ENCODE measurements at regions not wholly inside any gene's neighbourhood (a gene's known extent, or its start where the extent isn't known, plus 50 kb on each side); places are given as distances from the start of the nearest gene placed in this dataset.

GRCh38 chr6:15893556-15894253 lies 230.9 kb upstream of the DTNBP1 start:
- H3K27ac ChIP-seq, result no peak overlapping the region
- TF ChIP-seq POLR2A (IDR thresholded peaks at IDR 0.05), result no peak
- no peak for TF ChIP-seq CTCF (IDR thresholded peaks at IDR 0.05)
- no peaks in the 10 kb centered on the region for H3K4me1 ChIP-seq
- no peaks in the 10 kb centered on the region for H3K9me3 ChIP-seq
- no peak for DNase-seq
- intact Hi-C loops (cut with DNase I; ENCODE audit: low total_unique reads), result no loop called here
- H3K36me3 ChIP-seq, result no peaks in the 10 kb centered on the region
- H3K27me3 ChIP-seq, result no peaks in the 10 kb centered on the region
- H3K4me3 ChIP-seq, result no peak overlapping the region

- Histone ChIP-seq H3K4me3 (no peak overlapping the region), H3K36me3 (no peaks in the 10 kb centered on the region), H3K27ac (no peak overlapping the region), H3K9me3 (no peaks in the 10 kb centered on the region), H3K27me3 (no peaks in the 10 kb centered on the region), H3K4me1 (no peaks in the 10 kb centered on the region)
- intact Hi-C loops (cut with DNase I; ENCODE audit: low total_unique reads), result no loop called here
- no peak for DNase-seq
- no peak for TF ChIP-seq CTCF (IDR thresholded peaks at IDR 0.05)
- TF ChIP-seq POLR2A (IDR thresholded peaks at IDR 0.05), result no peak
Measured at GRCh38 chr6:15892369-15892768, 229.5 kb upstream of the DTNBP1 start.

DNA sequence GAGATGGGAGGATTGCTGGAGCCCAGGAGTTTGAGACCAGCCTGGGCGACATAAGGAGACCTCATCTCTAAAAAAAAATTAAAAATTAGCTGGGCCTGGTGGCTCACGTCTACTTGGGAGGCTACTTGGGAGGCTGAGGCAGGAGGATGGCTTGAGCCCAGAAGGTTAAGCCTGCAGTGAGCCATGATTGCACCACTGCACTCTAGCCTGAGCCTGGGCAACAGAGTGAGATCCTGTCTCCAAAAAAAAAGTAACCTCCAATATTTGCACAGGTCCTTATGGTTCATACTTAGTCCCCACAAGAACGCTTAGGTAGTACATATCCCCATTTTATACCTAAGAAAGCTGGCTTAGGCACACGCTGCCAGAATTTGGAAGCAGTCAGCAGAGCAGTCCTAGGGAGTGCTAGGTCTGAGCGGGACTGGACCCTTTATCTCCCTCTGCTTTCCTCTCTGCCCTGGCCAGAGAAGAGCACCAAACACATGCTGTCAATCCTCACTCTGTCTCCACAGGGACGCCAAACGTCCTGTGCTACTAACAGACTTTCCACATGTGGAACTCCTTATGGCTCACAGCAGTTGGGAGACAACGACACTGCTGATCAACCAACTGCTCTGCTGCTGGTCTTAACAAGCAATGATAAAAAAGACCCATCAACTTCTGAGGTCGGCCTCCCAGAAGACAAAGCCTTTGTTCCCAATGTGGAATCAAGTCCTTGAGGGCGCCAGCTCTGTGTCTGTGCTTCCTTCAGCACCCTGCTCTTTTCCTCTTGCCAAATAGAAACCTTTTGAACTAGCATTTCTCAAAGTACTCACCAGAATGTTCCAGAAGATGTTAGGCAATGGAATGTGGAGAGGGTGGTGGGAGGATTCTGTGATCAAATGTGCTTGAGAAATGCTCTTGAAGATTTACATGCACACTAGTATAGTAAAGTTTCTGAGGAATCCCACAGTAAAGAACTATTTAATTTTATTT lies 226.3 kb upstream of the DTNBP1 start:
- intact Hi-C loops (cut with DNase I; ENCODE audit: low total_unique reads), result no loop called here
- Histone ChIP-seq H3K27me3 (no peaks in the 10 kb centered on the region), H3K27ac (no peak overlapping the region), H3K9me3 (no peaks in the 10 kb centered on the region), H3K4me1 (no peaks in the 10 kb centered on the region), H3K4me3 (no peak overlapping the region), H3K36me3 (no peaks in the 10 kb centered on the region)
- TF ChIP-seq CTCF (IDR thresholded peaks at IDR 0.05) (no peak), POLR2A (IDR thresholded peaks at IDR 0.05) (no peak)
- no peak for DNase-seq

GRCh38 chr6:15887491-15888461 lies 224.9 kb upstream of the DTNBP1 start:
- no peaks in the 10 kb centered on the region for H3K27me3 ChIP-seq
- no peaks in the 10 kb centered on the region for H3K9me3 ChIP-seq
- H3K4me3 ChIP-seq, result no peak overlapping the region
- no peak for DNase-seq
- no peaks in the 10 kb centered on the region for H3K36me3 ChIP-seq
- H3K4me1 ChIP-seq, result no peaks in the 10 kb centered on the region
- TF ChIP-seq POLR2A (IDR thresholded peaks at IDR 0.05) (no peak), CTCF (IDR thresholded peaks at IDR 0.05) (no peak)
- H3K27ac ChIP-seq, result no peak overlapping the region
- intact Hi-C loops (cut with DNase I; ENCODE audit: low total_unique reads), result no loop called here

Data from uterus (tissue), 3 donors.